ENCODE measurements at regions not wholly inside any gene's neighbourhood (a gene's known extent, or its start where the extent isn't known, plus 50 kb on each side); places are given as distances from the start of the nearest gene placed in this dataset.
A peak's percentile ranks its signal among the peaks of the same experiment; 100 is the strongest.
"Not testable (repeated sequence)": the region's sequence is repeated elsewhere in the genome, so short reads cannot be mapped to it uniquely, and the experiment has no call there.

DNA sequence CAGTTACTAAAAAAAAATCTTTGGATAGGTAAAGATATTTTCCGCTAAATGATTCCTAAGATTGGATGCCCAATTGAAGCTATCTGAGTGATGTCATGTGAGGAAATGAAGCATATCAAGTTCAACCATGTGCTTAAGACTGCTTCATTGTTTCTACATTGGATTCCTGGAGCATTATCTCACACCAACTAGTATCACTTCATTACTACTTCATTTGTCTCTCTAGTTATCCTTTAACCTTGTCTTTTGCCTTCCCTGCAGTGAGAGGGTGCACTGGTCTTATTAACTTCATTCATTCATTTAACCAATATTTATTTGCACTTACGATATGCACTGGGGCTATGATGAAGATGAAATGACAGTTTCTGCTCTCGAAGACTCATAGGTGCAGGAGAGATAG lies 198.1 kb downstream of the SLC38A4 start:
- DNase-seq (ENCODE audit: low read depth in 2 of 2) = no peak

DNA sequence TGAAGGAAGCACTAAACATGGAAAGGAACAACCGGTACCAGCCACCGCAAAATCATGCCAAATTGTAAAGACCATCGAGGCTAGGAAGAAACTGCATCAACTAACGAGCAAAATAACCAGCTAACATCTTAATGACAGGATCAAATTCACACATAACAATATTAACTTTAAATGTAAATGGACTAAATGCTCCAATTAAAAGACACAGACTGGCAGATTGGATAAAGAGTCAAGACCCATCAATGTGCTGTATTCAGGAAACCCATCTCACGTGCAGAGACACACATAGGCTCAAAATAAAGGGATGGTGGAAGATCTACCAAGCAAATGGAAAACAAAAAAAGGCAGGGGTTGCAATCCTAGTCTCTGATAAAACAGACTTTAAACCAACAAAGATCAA lies 206.3 kb downstream of the SLC38A4 start:
- DNase-seq (ENCODE audit: low read depth in 2 of 2) = not testable (repeated sequence)

DNA sequence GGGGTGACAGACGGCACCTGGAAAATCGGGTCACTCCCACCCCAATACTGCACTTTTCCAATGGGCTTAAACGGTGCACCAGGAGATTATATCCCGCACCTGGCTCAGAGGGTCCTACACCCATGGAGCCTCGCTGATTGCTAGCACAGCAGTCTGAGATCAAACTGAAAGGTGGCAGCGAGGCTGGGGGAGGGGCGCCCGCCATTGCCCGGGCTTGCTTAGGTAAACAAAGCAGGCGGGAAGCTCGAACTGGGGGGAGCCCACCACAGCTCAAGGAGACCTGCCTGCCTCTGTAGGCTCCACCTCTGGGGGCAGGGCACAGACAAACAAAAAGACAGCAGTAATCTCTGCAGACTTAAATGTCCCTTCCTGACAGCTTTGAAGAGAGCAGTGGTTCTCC lies 208.1 kb downstream of the SLC38A4 start:
- not testable (repeated sequence) for DNase-seq (ENCODE audit: low read depth in 2 of 2)

DNA sequence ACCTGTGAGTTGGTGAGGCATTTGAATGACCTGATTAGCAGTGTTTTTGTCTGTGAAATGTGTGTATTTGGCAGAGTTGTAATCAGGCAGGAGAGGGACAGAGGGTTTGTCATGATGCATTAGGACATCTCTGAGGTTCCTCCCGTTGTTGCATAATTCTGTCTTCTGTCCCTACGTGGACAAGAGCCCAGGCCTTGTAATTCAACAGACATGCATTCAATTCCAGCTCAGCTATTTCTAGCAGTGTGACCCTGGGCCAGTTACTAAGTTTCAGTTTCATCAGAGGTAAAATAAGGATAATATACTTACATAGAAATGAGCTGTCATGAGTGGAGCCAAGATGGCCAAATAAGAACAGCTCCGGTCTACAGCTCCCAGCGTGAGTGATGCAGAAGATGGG lies 208.6 kb downstream of the SLC38A4 start:
- no peak for DNase-seq (ENCODE audit: low read depth in 2 of 2)

DNA sequence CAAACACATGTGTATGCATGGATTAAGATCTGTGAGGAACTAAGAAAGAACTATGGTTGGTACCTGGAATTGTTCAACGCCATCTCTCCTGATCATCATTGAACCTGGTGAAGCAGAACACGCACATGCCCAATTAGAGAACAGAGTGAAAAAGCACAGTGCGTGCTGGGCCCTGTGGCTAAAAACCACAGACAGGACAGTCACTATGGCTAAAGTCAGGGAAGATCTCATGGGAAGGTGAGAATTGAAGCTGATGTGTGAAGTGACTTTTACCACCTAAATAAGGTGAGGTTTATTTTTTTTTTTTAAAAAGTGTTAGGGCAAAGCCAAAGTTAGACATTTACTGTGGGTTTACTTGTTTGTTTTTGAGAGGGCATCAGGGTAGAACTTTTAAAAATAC lies 215.0 kb downstream of the SLC38A4 start:
- DNase-seq (ENCODE audit: low read depth in 2 of 2) = no peak

DNA sequence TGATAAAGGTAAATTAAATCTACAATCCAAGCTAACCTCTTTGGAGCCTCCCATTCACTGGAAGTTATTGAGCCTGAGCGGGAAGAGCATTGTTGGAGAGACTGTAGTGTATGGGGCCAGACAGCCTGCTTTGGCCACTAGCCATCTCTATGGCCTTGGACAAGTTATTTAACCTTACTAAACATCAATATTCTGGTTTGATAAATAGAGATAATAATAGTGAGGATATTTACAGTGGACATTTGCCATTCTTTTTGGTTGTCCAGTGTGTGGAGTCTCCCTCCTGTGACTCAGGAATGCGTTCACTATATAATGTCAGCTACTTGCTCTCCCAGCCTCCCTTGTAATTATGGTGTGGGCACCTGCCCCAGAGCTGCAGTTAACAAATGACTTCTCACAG lies 216.1 kb downstream of the SLC38A4 start:
- no peak for DNase-seq (ENCODE audit: low read depth in 2 of 2)

DNA sequence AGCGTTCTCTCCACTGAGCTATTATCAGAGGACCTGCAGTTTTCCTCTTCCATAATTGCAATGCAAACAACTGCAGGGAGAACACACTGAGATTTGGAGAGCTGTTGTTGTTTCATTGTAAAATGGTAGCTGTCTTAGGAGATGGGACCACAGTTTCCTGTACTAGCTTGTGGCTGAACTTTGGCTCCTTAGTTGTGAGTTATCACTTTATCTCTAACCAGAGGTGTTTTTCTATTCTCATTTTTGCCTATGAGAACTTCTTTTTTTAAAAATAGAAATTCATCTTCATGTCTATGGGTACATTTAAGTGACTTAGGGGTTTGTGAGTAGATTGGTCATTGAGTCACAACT lies 216.5 kb downstream of the SLC38A4 start:
- DNase-seq (ENCODE audit: low read depth in 2 of 2) = no peak

DNA sequence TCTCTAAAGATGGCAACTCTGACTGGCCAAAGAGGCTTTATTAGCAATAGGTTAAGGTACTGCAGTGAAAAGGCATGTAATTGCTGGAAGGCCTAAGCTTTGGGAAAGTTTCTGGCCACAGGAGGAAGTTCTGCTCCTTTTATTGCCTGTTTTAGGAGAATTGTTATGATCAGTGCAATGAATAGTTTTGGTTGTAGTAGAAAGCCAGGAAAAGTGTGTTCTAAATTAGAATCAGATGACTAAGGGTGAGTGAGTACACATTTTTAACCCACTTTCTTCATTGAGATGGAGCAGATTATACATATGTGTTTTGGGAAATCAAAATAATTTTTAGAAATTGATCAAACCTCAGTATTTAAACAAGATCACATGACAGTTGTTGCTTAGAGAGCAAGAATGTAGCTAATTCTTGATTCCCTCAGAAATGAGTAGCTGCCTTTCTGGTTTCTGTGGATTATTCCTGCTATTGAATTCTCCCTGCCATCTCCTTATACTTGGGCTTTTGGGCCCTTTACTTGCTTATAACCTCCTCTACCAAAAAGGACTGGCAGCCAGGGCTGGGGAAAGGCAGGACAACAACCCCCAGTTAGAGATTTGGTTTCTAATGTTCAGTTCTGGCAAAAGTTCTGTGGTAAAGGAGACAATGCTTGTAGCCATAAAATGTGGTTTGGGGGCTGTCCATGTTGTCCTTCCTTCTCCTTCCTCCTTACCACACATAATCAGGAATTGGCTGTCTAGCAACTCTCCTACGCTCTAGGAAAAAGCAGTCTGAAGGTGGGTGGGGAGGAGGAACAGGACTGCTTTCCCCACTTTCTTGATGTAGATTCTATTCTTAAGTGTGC lies 217.1 kb downstream of the SLC38A4 start:
- DNase-seq (ENCODE audit: low read depth in 2 of 2) = no peak

DNA sequence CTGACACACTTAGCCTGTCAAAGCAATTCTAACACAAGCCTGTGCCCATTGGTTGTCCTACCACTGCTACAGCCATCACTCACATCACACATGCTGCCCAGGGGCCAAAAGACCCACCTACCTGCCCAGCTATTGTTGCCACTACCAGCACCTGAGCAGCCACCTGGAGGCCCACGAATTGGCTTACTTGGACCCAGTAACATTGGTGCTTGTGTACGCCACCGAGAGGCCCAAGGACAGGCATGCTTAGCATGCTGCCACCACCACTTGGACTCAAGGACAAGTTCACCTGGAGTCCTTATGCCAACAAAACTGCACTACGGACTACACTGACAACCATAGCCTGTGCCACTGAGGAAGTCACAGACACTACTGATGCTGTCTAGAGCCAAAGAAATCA lies 221.1 kb downstream of the SLC38A4 start:
- no peak for DNase-seq (ENCODE audit: low read depth in 2 of 2)

DNA sequence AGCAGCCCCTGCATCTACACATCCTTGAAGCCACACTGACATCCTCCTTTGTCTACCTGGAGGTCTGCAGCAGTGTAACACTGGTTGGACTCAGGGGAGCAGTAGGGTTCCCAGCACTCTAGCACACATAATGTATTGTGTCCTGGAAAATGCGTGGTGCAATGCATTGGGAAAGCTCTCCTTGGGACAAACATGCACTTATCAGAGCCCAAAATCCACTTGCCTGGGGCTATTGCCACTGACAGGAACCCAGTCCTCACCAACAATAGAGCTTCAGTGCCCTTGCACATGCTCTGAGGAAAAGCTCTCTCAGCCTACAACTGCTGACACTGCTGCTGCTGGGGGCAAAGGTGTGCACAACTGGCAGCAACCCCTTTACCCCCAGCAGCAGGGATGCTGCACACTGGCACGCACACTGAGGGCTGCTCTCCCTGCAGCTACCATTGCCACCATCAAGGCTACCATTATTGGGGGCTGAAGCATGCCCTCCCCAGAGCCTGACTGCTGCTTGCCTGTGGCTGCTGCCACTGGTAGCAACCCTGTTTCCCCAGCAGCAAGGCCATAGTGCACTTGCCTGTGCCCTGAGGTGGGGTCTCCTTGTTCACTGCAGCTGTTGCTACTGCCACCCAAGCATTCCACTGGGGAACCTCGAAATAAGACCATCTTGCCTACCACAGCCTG lies 221.9 kb downstream of the SLC38A4 start:
- DNase-seq (ENCODE audit: low read depth in 2 of 2) = no peak

DNA sequence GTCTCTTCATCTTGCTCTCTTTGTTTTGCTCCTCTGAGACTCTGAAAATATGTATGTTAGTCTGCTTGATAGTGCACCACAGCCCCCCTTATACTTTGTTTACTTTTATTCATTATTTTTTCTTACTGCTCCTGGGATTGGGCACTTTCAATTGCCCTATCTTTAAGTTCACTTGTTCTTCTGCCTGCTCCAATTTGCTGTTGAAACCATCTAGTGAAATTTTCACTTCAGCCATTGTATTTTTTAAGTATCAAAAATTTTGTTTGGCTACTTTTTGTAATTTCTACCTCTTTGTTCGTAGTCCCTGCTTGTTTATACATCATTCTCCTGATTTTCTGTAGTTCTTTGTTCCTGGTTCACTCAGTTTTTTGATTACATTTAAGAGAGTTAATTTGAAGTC lies 223.3 kb downstream of the SLC38A4 start:
- DNase-seq (ENCODE audit: low read depth in 2 of 2) = no peak

DNA sequence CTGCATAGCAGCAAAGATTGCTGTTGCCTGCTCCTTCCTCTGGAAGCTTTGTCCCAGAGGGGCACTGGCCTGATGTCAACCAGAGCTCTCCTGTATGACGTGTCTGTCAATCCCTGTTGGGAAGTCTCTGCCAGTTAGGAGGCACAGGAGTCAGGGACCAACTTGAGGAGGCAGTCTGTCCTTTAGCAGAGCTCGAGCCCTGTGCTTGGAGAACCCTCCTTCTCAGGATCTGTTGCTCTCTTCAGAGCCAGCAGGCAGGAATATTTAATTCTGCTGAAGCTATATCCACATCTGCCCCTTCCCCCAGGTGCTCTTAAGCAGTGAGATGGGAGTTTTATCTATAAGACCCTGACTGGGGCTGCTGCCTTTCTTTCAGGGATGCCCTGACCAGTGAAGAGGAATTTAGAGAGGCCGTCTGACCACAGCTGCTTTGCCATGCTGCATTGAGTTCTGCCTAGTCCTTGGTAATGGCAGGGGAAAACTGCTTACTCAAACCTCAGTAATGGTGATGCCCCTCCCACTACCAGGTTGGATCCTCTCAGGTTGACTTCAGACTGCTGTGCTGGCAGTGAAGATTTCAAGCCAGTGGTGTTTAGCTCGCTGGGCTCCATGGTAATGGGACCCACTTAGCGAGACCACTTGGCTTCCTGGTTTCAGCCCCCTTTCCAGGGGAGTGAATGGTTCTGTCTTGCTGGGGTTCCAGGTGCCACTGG lies 218.6 kb upstream of the SLC38A2 start:
- no peak for DNase-seq (ENCODE audit: low read depth in 2 of 2)

DNA sequence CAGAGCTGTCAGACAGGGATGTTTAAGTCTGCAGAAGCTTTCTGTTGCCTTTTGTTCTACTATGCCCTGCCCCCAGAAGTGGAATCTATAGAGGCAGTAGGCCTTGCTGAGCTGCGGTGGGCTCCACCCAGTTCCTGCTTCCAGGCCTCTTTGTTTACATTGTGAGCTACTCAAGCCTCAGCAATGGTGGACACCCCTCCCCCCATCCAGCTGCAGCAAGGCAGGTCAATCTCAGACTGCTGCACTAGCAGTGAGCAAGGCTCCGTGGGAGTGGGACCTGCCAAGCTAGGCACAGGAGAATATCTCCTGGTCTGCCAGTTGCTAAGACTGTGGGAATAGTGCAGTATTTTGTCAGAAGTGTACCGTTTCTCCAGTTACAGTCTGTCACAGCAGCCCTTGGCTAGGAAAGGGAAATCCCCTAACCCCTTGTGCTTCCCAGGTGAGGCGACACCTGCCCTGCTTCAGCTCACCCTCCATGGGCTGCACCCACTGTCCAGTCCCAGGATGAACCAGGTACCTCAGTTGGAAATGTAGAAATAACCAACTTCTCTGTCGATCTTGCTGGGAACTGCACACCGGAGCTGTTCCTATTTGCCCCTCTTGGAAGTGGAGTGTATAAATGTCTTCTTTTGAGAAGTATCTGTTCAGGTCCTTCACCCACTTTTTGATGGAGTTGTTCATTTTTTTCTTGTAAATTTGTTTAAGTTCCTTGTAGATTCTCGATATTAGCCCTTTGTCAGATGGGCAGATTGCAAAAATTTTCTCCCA lies 213.5 kb upstream of the SLC38A2 start:
- peak in 1 of 2 donors; percentile 4 for DNase-seq (ENCODE audit: low read depth in 2 of 2)

DNA sequence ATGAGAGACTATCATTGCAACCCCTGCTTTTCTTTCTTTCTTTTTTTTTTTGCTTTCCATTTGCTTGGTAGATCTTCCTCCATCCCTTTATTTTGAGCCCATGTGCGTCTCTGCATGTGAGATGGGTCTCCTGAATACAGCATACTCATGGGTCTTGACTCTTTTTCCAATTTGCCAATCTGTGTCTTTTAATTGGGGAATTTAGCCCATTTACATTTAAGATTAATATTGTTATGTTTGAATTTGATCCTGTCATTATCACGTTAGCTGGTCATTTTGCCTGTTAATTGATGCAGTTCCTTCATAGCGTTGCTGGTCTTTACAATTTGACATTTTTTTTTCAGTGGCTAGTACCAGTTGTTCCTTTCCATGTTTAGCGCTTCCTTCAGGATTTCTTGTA lies 211.5 kb upstream of the SLC38A2 start:
- DNase-seq (ENCODE audit: low read depth in 2 of 2) = not testable (repeated sequence)

DNA sequence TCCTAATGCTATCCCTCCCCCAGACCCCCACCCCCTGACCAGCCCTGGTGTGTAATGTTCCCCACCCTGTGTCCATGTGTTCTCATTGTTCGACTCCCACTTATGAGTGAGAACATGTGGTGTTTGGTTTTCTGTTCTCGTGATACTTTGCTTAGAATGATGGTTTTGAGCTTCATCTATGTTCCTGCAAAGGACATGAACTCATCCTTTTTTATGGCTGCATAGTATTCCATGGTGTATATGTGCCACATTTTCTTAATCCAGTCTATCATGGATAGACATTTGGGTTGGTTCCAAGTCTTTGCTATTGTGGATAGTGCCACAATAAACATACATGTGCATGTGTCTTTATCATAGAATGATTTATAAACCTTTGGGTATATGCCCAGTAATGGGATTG lies 209.4 kb upstream of the SLC38A2 start:
- DNase-seq (ENCODE audit: low read depth in 2 of 2) = not testable (repeated sequence)

DNA sequence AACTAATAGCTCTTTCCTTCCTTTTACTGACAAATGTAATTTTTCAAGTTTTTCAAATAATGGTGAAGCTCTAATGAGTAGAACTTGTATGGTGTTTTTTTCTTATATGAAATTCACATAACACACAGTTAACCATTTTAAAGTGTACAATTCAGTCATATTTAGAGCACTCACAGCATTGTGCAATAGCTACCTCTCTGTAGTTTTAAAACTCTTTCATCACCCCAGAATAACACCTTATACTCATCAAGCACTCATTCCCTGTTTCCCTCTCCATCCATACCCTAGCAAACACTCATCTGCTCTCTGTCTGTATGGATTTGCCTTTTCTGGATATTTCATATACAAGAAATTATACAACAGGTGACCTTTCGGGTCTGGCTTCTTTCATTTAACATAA lies 207.9 kb upstream of the SLC38A2 start:
- DNase-seq (ENCODE audit: low read depth in 2 of 2) = no peak

DNA sequence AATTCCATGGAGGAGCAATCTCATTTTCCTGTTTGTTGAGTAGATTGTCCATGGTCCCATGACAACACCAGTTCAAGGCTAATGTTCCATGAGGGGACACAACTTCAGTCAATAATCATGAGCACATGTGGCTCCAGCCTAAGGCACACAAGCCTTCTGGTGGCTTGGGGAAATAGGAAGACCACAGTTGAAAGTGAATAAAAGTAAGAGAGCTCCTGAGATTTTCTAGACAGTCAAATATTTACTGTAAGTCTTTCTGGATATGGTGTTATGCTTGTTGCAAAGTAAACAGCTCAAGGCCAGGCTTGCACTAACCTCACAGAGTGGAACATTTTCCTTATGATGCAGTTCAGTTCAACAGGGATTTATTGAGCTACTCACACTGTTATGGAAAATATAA lies 206.9 kb upstream of the SLC38A2 start:
- no peak for DNase-seq (ENCODE audit: low read depth in 2 of 2)

DNA sequence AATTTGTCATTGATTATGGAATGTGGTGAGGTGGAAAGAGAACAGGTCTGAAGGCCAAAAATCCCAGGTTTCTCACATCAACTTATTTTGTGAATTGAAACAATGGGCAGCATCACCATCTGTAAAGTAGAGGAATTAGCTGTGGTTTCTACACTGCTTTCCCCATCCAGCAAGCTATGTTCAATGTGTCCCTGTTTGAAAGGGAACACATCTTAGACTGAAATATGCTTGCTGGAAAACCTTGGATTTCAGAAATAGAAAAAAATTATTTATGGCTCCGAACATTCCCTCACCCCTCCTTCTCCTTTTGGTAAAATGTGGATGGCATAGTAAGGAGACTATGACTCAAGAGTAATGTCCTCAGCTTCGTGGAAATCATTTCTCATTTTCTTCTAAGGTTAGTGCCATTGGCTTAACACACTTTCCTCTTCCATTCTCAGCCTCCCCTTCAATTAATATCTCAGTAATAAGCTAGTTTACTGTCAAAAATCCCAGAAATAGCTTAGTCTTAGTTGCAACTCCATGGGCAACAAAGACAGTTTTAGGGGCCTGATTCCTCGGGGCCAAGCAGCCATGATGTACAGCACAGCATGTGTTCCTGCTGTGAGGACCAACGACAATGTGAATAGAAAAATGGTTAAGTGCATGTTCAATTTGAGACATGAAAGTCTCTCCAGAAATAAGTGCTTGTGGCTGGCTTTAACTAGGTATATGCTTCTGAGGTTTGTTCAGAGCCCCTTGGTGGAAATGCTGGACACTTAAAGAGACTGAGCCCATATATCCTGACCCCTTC lies 205.8 kb upstream of the SLC38A2 start:
- no peak for DNase-seq (ENCODE audit: low read depth in 2 of 2)

DNA sequence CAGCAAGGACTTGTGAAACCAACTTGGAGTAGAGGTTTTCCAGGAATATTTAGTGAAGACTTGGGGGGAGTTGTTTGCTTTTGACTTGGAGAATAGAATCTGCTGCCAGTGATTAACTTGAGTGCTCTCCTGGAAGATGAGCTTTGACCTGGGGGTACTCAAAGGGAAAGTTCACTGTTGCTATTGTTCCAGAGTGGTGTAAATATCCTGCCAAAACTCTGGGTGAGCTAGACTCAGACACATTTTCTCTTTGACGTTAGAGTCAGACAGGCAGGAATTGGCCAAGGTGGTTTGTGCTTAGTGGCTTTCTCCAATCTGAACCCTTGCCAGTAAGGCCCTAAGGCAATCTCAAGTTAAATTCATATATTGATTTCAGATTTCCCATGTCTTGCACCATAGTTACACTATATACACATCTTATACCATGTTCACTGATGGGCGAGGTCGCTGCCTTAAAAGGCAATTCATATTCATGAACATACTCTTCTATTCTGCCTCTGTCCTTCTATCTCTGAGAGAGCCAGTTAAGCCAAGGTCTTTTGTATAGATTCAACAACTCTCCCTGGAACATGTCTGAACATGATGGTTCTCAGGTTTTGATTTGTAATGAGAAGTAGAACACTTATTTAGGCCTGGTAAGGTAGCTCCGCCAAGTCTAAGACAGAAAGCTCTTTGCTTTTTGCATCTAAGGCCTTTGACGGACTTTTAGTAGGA lies 204.6 kb upstream of the SLC38A2 start:
- DNase-seq (ENCODE audit: low read depth in 2 of 2) = no peak

DNA sequence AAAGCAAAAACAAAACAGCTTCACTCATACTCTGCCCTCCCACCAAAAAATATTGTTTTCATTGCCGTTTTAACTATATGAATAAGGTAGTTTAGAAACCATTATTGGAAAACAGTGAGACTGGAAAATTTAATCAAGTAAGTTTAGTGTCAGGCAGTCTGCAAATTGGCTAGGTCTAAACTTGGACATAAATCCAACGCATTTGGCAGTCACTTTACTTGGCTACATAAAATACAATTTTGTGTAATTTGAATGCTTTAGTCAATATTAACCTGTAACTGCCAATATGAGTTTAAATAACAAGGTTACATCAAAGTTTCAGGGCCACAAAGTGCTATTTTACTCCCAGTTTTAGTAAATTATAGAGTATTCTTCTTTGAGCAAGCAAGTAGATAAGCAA lies 202.3 kb upstream of the SLC38A2 start:
- DNase-seq (ENCODE audit: low read depth in 2 of 2) = no peak

DNA sequence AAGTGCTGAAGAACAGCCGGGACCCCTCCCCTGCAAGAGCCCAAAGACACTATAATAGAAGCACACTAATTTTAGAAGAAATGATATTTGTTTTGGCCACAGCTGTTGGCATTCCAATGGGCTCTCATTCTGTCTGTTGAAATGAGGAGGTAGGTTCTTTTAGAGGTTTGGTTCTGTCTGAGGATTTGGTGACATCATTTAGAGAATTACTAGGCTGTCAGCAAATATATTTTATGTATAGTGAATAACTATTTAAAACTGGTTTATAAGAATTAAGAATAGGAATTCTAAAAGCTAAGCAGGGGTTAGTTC lies 200.7 kb upstream of the SLC38A2 start:
- no peak for DNase-seq (ENCODE audit: low read depth in 2 of 2)
